Natural killer cell (primary cell): ENCODE measurements at regions not wholly inside any gene's neighbourhood (a gene's known extent, or its start where the extent isn't known, plus 50 kb on each side); places are given as distances from the start of the nearest gene placed in this dataset.

Experiments used
- ATAC-seq, 3 donors: fragments of 150-1000 bp in 2 of 3; fragments of 200-7000 bp in 1 of 3; cut with Tn5 transposase; 1 replicate in 1 of 3; 2 replicates in 2 of 3; pipeline ENCODE4 v1.10.0; 2021; ENCODE audit warnings: mild to moderate bottlenecking in 2 of 3, moderate library complexity in 2 of 3
- DNase-seq, 2 donors: peaks; one replicate each; pipeline versions ENCODE4 v3.0.0 to v3.0.0-alpha.2; 2013 to 2021; ENCODE audit warnings: mixed read lengths in 1 of 2
- H3K27ac ChIP-seq: one replicate; pipeline ENCODE4 v1.5.1; 2013; ENCODE audit warnings: mild to moderate bottlenecking, low read length
- H3K27me3 ChIP-seq: one replicate; pipeline ENCODE4 v1.6.1; 2013; ENCODE audit warnings: low read length; ENCODE audit not compliant: control insufficient read depth, insufficient read depth
- H3K36me3 ChIP-seq: one replicate; pipeline ENCODE4 v1.6.1; 2013; ENCODE audit warnings: low read length; ENCODE audit not compliant: control insufficient read depth, insufficient read depth
- H3K4me1 ChIP-seq: one replicate; pipeline ENCODE4 v1.6.1; 2013; ENCODE audit warnings: low read length; ENCODE audit not compliant: control insufficient read depth, insufficient read depth
- H3K4me3 ChIP-seq: one replicate; pipeline ENCODE4 v1.5.1; 2013; ENCODE audit warnings: low read length
- H3K9me3 ChIP-seq: one replicate; pipeline ENCODE4 v1.6.1; 2013; ENCODE audit warnings: low read length; ENCODE audit not compliant: control insufficient read depth, insufficient read depth
- H3K27ac Mint-ChIP-seq, 2 donors: one replicate each; pipeline ENCODE4 v1.8.0; 2022; ENCODE audit warnings: mild to moderate bottlenecking in 2 of 2, mixed read lengths in 2 of 2, moderate library complexity in 1 of 2
- H3K27me3 Mint-ChIP-seq, 2 donors: one replicate each; pipeline ENCODE4 v1.8.0; 2022; ENCODE audit warnings: low read depth in 2 of 2, mixed read lengths in 2 of 2
- H3K36me3 Mint-ChIP-seq: one replicate; pipeline ENCODE4 v1.8.0; 2022; ENCODE audit warnings: mixed read lengths
- H3K4me1 Mint-ChIP-seq, 2 donors: one replicate each; pipeline ENCODE4 v1.8.0; 2022; ENCODE audit warnings: mixed read lengths in 2 of 2
- H3K4me3 Mint-ChIP-seq: one replicate; pipeline ENCODE4 v1.8.0; 2022; ENCODE audit warnings: mild to moderate bottlenecking, moderate library complexity, mixed read lengths
- H3K9me3 Mint-ChIP-seq, 2 donors: one replicate each; pipeline ENCODE4 v1.8.0; 2022; ENCODE audit warnings: mixed read lengths in 2 of 2
- CTCF ChIP-seq: fragments of 200-600 bp; IDR thresholded peaks from one replicate; pipeline ENCODE4 v1.8.0; 2022; ENCODE audit warnings: antibody characterized with exemption
- WGBS: methylation state at CpG from one replicate; pipeline ENCODE4 v1.1.7; 2013; ENCODE audit warnings: missing lambda C conversion rate; ENCODE audit not compliant: insufficient coverage; 5-methylcytosine and 5-hydroxymethylcytosine counted together
- intact Hi-C: fragments of 100-400 bp; cut with micrococcal nuclease; formaldehyde crosslinking; loops from one replicate; pipeline ENCODE4 v1.14.2; 2022

- Histone ChIP-seq H3K4me1 (no peaks in the 10 kb centered on the region), H3K9me3 (no peaks in the 10 kb centered on the region), H3K36me3 (no peaks in the 10 kb centered on the region), H3K27me3 (peaks cover 6% of the 10 kb centered on the region), H3K27ac (no peak overlapping the region), H3K4me3 (no peak overlapping the region)
- Mint-ChIP-seq H3K27me3 (peaks cover 28 to 71% of the 10 kb centered on the region in 2 donors), H3K4me1 (no peaks in the 10 kb centered on the region), H3K27ac (no peak overlapping the region), H3K9me3 (peaks cover 0 to 6% of the 10 kb centered on the region in 2 donors), H3K4me3 (no peak overlapping the region), H3K36me3 (no peaks in the 10 kb centered on the region)
- ATAC-seq: no peak
- no peak for DNase-seq
- TF ChIP-seq CTCF: no peak
- WGBS: 85% methylated on average over 5 of the region's 5 CpGs
- intact Hi-C loops: no loop called here
Measured at GRCh38 chr11:13062115-13062514, 53.0 kb downstream of the RASSF10 start.

- Mint-ChIP-seq H3K27ac (no peak overlapping the region), H3K9me3 (peaks cover 0 to 6% of the 10 kb centered on the region in 2 donors), H3K4me3 (no peak overlapping the region), H3K4me1 (no peaks in the 10 kb centered on the region), H3K27me3 (peaks cover 20 to 82% of the 10 kb centered on the region in 2 donors), H3K36me3 (no peaks in the 10 kb centered on the region)
- H3K27ac ChIP-seq: no peak overlapping the region
- no peak overlapping the region for H3K4me3 ChIP-seq
- H3K9me3 ChIP-seq: no peaks in the 10 kb centered on the region
- H3K27me3 ChIP-seq: peaks cover 2% of the 10 kb centered on the region
- H3K36me3 ChIP-seq: no peaks in the 10 kb centered on the region
- no peaks in the 10 kb centered on the region for H3K4me1 ChIP-seq
- WGBS: 85% methylated on average over 3 of the region's 3 CpGs
- DNase-seq: no peak
- intact Hi-C loops: no loop called here
- ATAC-seq: no peak
- no peak for TF ChIP-seq CTCF
Measured at GRCh38 chr11:13064593-13064992, 55.5 kb downstream of the RASSF10 start.

- intact Hi-C loops: no loop called here
- ATAC-seq: no peak
- no peak overlapping the region for H3K4me3 ChIP-seq
- H3K36me3 ChIP-seq: no peaks in the 10 kb centered on the region
- H3K27me3 ChIP-seq: peaks cover 2% of the 10 kb centered on the region
- TF ChIP-seq CTCF: no peak
- 88% methylated on average over 9 of the region's 10 CpGs for WGBS
- H3K9me3 ChIP-seq: no peaks in the 10 kb centered on the region
- H3K9me3 Mint-ChIP-seq: peaks cover 0 to 6% of the 10 kb centered on the region in 2 donors
- H3K27ac ChIP-seq: no peak overlapping the region
- no peaks in the 10 kb centered on the region for H3K4me1 ChIP-seq
- no peak overlapping the region for H3K4me3 Mint-ChIP-seq
- H3K36me3 Mint-ChIP-seq: no peaks in the 10 kb centered on the region
- no peaks in the 10 kb centered on the region for H3K4me1 Mint-ChIP-seq
- H3K27me3 Mint-ChIP-seq: peaks cover 24 to 83% of the 10 kb centered on the region in 2 donors
- H3K27ac Mint-ChIP-seq: no peak overlapping the region
- DNase-seq: no peak
Measured at GRCh38 chr11:13065200-13065787, 56.2 kb downstream of the RASSF10 start.

- Histone ChIP-seq H3K36me3 (no peaks in the 10 kb centered on the region), H3K4me1 (no peaks in the 10 kb centered on the region), H3K9me3 (no peaks in the 10 kb centered on the region), H3K27ac (no peak overlapping the region), H3K4me3 (no peak overlapping the region), H3K27me3 (no peaks in the 10 kb centered on the region)
- TF ChIP-seq CTCF: no peak
- no peak overlapping the region for H3K4me3 Mint-ChIP-seq
- WGBS: 88% methylated on average over 1 of the region's 1 CpG
- peaks cover 21 to 86% of the 10 kb centered on the region in 2 donors for H3K27me3 Mint-ChIP-seq
- DNase-seq: no peak
- intact Hi-C loops: no loop called here
- peaks cover 0 to 2% of the 10 kb centered on the region in 2 donors for H3K9me3 Mint-ChIP-seq
- no peaks in the 10 kb centered on the region for H3K36me3 Mint-ChIP-seq
- ATAC-seq: no peak
- H3K4me1 Mint-ChIP-seq: no peaks in the 10 kb centered on the region
- H3K27ac Mint-ChIP-seq: no peak overlapping the region
Measured at GRCh38 chr11:13068211-13068610, 59.1 kb downstream of the RASSF10 start.
